NT2/D1 (cell line): ENCODE measurements at regions not wholly inside any gene's neighbourhood (a gene's known extent, or its start where the extent isn't known, plus 50 kb on each side); places are given as distances from the start of the nearest gene placed in this dataset.

Source experiments
- SUZ12 ChIP-seq: IDR thresholded peaks from 2 replicates; pipeline ENCODE4 v1.6.1; 2011; ENCODE audit not compliant: insufficient read length, insufficient read depth; ENCODE audit errors: extremely low read depth
- YY1 ChIP-seq: IDR thresholded peaks from 2 replicates; pipeline ENCODE4 v1.6.1; 2011; ENCODE audit not compliant: insufficient read length, insufficient read depth
- ZNF274 ChIP-seq: IDR thresholded peaks from 2 replicates; pipeline ENCODE4 v1.6.1; 2011; ENCODE audit warnings: mild to moderate bottlenecking, low read depth, low read length

GRCh38 chr7:113256883-113257531 lies 138.7 kb upstream of the SMIM30 start:
- TF ChIP-seq ZNF274, result no peak
- no peak for TF ChIP-seq SUZ12
- no peak for TF ChIP-seq YY1
